PC-9 (cell line): ENCODE measurements at regions not wholly inside any gene's neighbourhood (a gene's known extent, or its start where the extent isn't known, plus 50 kb on each side); places are given as distances from the start of the nearest gene placed in this dataset.

Experiments used
- BruUV-seq: library from RNA; stranded (reverse); fragments of 400-500 nt; replicated peaks from 2 replicates; lab custom pipeline; 2021; lab: Mats Ljungman, UMichigan
- CTCF ChIA-PET: fragments of 300-600 bp; sonication (Branson Sonifier 250); formaldehyde crosslinking; loops from one replicate; lab custom pipeline; 2022; ENCODE audit warnings: antibody characterized with exemption; lab: Charles Lee
- POLR2A ChIA-PET: fragments of 300-600 bp; sonication (Branson Sonifier 250); formaldehyde crosslinking; loops from one replicate; lab custom pipeline; 2022; ENCODE audit warnings: antibody characterized with exemption; ENCODE audit not compliant: unreplicated experiment; lab: Charles Lee
- DNase-seq, 2 experiments: peaks; one replicate each; pipeline versions ENCODE4 v3.0.0 to v3.0.0-alpha.2; 2015 to 2022; ENCODE audit warnings: mixed read lengths in 1 of 2
- H2AFZ ChIP-seq: fragments of 200-600 bp; sonication (generic); 2 replicates; pipeline ENCODE4 v1.8.1; 2017; ENCODE audit warnings: antibody characterized with exemption
- H3F3A ChIP-seq: fragments of 200-600 bp; sonication (generic); 2 replicates; pipeline ENCODE4 v1.8.1; 2017; ENCODE audit warnings: antibody characterized with exemption, mild to moderate bottlenecking, low read depth; ENCODE audit not compliant: insufficient read depth
- H3K27ac ChIP-seq: fragments of 200-600 bp; sonication (generic); 2 replicates; pipeline ENCODE4 v1.6.1; 2016; ENCODE audit warnings: mixed run types
- H3K27me3 ChIP-seq: fragments of 200-600 bp; sonication (generic); 2 replicates; pipeline ENCODE4 v1.6.1; 2016; ENCODE audit warnings: low read depth, mixed run types; ENCODE audit not compliant: insufficient read depth
- H3K36me3 ChIP-seq: fragments of 200-600 bp; sonication (generic); 2 replicates; pipeline ENCODE4 v1.6.1; 2016; ENCODE audit warnings: low read depth, mixed run types
- H3K4me1 ChIP-seq: fragments of 200-600 bp; sonication (generic); replicated peaks from 2 replicates; pipeline ENCODE4 v1.6.1; 2016; ENCODE audit warnings: mixed run types; ENCODE audit not compliant: insufficient read depth
- H3K4me2 ChIP-seq: fragments of 200-600 bp; sonication (generic); 2 replicates; pipeline ENCODE4 v1.6.1; 2017; ENCODE audit warnings: mixed run types
- H3K4me3 ChIP-seq: fragments of 200-600 bp; sonication (generic); 2 replicates; pipeline ENCODE4 v1.6.1; 2016; ENCODE audit warnings: mixed run types
- H3K79me2 ChIP-seq: fragments of 200-600 bp; sonication (generic); 2 replicates; pipeline ENCODE4 v1.6.1; 2017; ENCODE audit warnings: low read depth, mixed run types
- H3K9me2 ChIP-seq: fragments of 200-600 bp; sonication (generic); 2 replicates; pipeline ENCODE4 v1.8.1; 2017; ENCODE audit warnings: mild to moderate bottlenecking; ENCODE audit not compliant: insufficient read depth
- H3K9me3 ChIP-seq: fragments of 200-600 bp; sonication (generic); 2 replicates; pipeline ENCODE4 v1.8.1; 2016; ENCODE audit warnings: low read depth; ENCODE audit not compliant: insufficient read depth
- H4K20me1 ChIP-seq: fragments of 200-600 bp; sonication (generic); 2 replicates; pipeline ENCODE4 v1.8.1; 2017; ENCODE audit not compliant: insufficient read depth
- CTCF ChIP-seq: fragments of 200-600 bp; sonication (generic); conservative IDR thresholded peaks from 2 replicates; pipeline ENCODE4 v1.6.1; 2017; ENCODE audit warnings: mixed run types, antibody characterized with exemption, mild to moderate bottlenecking, moderate library complexity
- EZH2 ChIP-seq: fragments of 200-600 bp; sonication (generic); IDR thresholded peaks from 2 replicates; pipeline ENCODE4 v1.8.0; 2017; ENCODE audit warnings: antibody characterized with exemption, low read depth
- intact Hi-C: fragments of 100-400 bp; cut with micrococcal nuclease; formaldehyde crosslinking; loops from one replicate; pipeline ENCODE4 v1.10.0; 2022; ENCODE audit not compliant: unreplicated experiment

GRCh38 chr6:9083108-9083507 is 647.8 kb upstream of the SLC35B3 start:
- Histone ChIP-seq H3K4me2 (no peak overlapping the region), H3K27me3 (no peaks in the 10 kb centered on the region), H2AFZ (no peak overlapping the region), H3K9me3 (no peaks in the 10 kb centered on the region), H3K4me3 (no peak overlapping the region), H3K4me1 (no peaks in the 10 kb centered on the region), H3K36me3 (no peaks in the 10 kb centered on the region), H3K79me2 (no peaks in the 10 kb centered on the region), H3F3A (no peaks in the 10 kb centered on the region), H3K9me2 (no peaks in the 10 kb centered on the region), H4K20me1 (no peaks in the 10 kb centered on the region), H3K27ac (no peak overlapping the region)
- no peak for TF ChIP-seq CTCF
- TF ChIP-seq EZH2 = no peak
- CTCF ChIA-PET = no interaction called here
- POLR2A ChIA-PET = no interaction called here
- BruUV-seq = no TSS peak
- no peak for DNase-seq
- intact Hi-C loops = no loop called here

- Histone ChIP-seq H3K4me2 (no peak overlapping the region), H3K9me3 (no peaks in the 10 kb centered on the region), H3K27ac (no peak overlapping the region), H3K4me1 (no peaks in the 10 kb centered on the region), H4K20me1 (no peaks in the 10 kb centered on the region), H3K79me2 (no peaks in the 10 kb centered on the region), H3K4me3 (no peak overlapping the region), H2AFZ (no peak overlapping the region), H3K9me2 (no peaks in the 10 kb centered on the region), H3F3A (no peaks in the 10 kb centered on the region), H3K27me3 (no peaks in the 10 kb centered on the region), H3K36me3 (no peaks in the 10 kb centered on the region)
- TF ChIP-seq EZH2 (no peak), CTCF (no peak)
- ChIA-PET POLR2A (no interaction called here), CTCF (no interaction called here)
- BruUV-seq = no TSS peak
- intact Hi-C loops = no loop called here
- DNase-seq = no peak
These were observed 631.4 kb upstream of the SLC35B3 start for GRCh38 chr6:9066726-9067125.

GRCh38 chr6:9064156-9064555 is 628.8 kb upstream of the SLC35B3 start:
- H3F3A ChIP-seq = no peaks in the 10 kb centered on the region
- ChIA-PET CTCF (no interaction called here), POLR2A (no interaction called here)
- H3K9me2 ChIP-seq = no peaks in the 10 kb centered on the region
- H4K20me1 ChIP-seq = no peaks in the 10 kb centered on the region
- no peaks in the 10 kb centered on the region for H3K4me1 ChIP-seq
- intact Hi-C loops = no loop called here
- H3K4me2 ChIP-seq = no peak overlapping the region
- H3K27me3 ChIP-seq = no peaks in the 10 kb centered on the region
- no peak overlapping the region for H2AFZ ChIP-seq
- no peaks in the 10 kb centered on the region for H3K9me3 ChIP-seq
- DNase-seq = no peak
- no peak overlapping the region for H3K4me3 ChIP-seq
- H3K79me2 ChIP-seq = no peaks in the 10 kb centered on the region
- BruUV-seq = no TSS peak
- TF ChIP-seq EZH2 (no peak), CTCF (no peak)
- H3K36me3 ChIP-seq = no peaks in the 10 kb centered on the region
- no peak overlapping the region for H3K27ac ChIP-seq
